GM19397 (cell line): ENCODE measurements at regions not wholly inside any gene's neighbourhood (a gene's known extent, or its start where the extent isn't known, plus 50 kb on each side); places are given as distances from the start of the nearest gene placed in this dataset.
"Not testable (repeated sequence)": the region's sequence is repeated elsewhere in the genome, so short reads cannot be mapped to it uniquely, and the experiment has no call there.

ENCODE experiments used
- ATAC-seq: cut with Tn5 transposase; IDR thresholded peaks from one replicate; pipeline ENCODE4 v1.9.1; 2021; ENCODE audit warnings: mild to moderate bottlenecking, moderate library complexity; ENCODE audit not compliant: unreplicated experiment

- not testable (repeated sequence) for ATAC-seq
Observed at GRCh38 chr13:70208968-70209367, 100.7 kb upstream of the KLHL1 start.

GRCh38 chr13:70206671-70207070, 98.4 kb upstream of the KLHL1 start:
- no peak for ATAC-seq

- ATAC-seq, result no peak
Observed at GRCh38 chr13:70203661-70204229, 95.5 kb upstream of the KLHL1 start.

GRCh38 chr13:70191034-70191433, 82.8 kb upstream of the KLHL1 start:
- ATAC-seq, result no peak

GRCh38 chr13:70189981-70190380, 81.7 kb upstream of the KLHL1 start:
- ATAC-seq, result no peak

GRCh38 chr13:70188567-70188966, 80.3 kb upstream of the KLHL1 start:
- ATAC-seq, result no peak

- ATAC-seq, result no peak
Observed at GRCh38 chr13:70183041-70183440, 74.8 kb upstream of the KLHL1 start.
